NCI-H2081 treated with DMSO at 0.1 percent for 48 hours (cell line): ENCODE measurements at regions not wholly inside any gene's neighbourhood (a gene's known extent, or its start where the extent isn't known, plus 50 kb on each side); places are given as distances from the start of the nearest gene placed in this dataset.
"Not testable (repeated sequence)": the region's sequence is repeated elsewhere in the genome, so short reads cannot be mapped to it uniquely, and the experiment has no call there.

ENCODE experiments used
- DNase-seq: peaks from one replicate; lab custom pipeline; 2025; lab: John Stamatoyannopoulos, UW

DNA sequence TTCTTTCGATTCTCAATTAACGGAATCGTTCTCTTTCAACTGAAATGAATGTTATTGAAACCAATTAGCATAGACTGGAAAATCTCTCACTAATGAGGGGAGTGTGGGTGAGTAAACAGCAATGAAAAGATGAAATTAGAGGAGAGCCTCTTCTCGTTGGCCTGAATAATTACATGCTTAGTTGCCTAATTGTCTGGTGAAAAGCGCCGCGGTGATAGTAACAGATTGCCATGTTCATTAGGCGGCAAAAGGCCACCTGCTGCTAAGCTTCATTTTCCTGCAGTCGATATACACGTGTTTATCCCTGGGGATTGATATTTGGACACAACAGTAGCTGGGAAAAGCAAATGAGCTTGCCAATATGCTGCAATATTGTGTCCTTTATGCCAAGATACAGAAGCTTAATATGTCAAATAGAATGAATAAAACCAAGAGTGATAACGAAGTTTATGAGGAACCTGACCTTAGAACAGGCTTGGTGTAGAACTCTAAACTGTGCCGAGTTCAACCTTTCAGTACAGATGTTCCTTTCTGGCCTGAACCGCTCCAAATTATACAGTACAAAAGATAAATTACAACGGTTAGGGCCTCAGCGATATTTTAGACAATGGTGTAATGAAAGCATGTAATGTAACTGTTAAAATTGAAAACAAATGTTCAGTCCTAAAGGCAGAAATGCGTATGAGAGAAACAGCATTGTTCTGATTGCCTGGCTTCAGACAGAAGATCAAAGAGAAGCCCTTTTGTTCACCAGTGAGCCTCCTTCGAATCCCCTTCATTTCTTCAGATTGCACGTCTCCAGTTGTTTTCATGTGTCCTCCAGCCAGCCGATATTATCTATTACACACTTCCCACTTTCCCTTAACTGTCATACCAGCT lies 185.2 kb downstream of the SHOX2 start:
- DNase-seq = peak; percentile 80

DNA sequence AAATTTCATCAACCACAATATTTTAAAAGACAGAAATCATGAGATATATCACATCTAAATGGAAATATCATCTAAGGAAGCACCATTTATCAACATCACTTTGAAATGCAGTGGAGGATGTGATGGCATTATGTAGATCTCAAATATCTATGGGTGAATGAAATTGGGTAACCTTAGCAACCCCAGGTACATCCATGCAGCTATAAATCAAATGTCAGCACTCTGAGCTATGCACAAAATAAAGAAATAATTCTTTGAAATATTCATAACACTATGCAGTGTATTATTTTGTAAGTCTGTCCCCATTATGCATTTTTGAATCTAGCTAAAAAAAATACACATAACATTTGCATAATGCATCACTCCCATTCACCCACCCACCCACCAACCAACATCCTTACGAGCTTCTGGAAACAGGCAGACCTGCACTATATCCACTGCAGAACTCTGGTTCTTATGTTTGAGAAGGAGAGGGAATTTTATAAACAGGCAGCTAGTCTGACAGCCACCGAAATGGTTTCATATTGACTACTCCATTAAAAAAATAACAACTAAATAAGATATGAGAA lies 186.8 kb downstream of the SHOX2 start:
- DNase-seq = no peak

DNA sequence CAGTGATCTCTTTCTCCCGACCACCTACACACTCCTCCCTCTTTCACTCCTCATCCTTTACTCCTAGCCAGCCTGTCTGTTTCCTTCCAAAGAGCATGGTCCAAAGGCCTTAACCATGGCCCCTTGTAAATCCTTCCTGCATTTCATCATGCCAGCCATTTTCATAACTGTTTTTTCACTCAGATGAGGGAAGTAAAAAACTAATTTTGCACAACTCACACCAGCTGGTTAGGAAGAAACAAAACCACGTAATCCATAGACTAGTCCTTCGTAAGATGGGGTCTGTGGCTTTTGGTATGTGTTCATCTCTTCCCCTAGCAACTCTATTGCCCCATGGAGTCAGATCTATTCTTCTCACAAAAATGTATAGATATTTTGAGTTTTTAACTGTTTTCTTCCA lies 187.8 kb downstream of the SHOX2 start:
- DNase-seq = no peak

DNA sequence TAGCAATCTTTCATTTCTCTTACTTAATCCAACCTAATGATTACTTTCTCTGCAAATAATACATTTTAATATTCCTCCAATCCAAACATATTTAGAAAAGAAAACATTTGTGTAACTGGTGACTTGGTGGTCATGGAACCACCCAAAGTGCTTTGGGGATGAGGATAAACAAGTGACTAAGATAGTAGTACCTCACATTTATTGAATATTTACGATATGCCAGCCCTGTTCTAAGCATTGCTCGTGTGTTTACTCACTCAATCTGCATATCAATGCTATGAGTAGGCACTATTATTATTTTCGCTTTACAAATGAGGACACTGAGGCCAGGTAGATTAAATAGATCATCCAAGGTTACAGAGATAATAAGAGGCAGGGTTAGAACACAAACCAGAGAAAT lies 189.5 kb downstream of the SHOX2 start:
- DNase-seq = no peak

DNA sequence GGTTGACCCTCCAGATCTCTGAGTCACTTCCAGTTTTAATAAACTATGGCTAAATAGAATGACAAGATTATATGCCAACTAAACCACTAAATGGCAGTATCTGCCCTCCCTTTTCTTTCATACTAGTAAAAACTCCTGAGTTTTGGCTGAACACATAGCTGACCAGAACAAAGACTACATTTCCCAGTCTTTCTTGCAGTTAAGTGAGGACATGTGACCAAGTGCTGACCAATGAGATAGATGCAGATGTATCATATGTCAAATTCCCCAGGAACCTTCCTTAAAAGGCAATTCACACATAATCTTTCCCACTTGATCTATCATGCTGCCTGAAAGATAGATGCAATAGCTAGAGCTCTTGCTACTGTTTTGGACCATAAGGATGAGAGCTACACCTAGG lies 191.3 kb downstream of the SHOX2 start:
- no peak for DNase-seq

DNA sequence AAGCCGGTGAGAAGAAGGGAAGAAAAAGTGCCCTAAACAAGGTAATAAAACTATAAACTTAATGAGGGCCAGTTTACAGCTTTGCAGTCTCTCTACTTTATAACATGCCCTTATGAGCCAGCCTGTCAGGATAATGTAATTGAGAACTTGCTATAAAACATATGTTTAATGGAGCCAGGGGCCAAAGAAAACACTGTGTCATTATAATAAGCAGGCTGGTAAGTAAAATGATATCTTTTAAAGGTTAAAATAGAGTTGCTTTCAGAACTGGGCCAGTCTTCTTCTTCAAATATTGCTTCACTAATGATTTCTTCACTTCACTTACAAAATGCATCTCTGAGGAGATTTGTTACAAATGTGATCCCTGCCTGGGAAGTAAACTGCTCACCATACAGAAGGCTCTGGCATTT lies 192.5 kb downstream of the SHOX2 start:
- DNase-seq = no peak

DNA sequence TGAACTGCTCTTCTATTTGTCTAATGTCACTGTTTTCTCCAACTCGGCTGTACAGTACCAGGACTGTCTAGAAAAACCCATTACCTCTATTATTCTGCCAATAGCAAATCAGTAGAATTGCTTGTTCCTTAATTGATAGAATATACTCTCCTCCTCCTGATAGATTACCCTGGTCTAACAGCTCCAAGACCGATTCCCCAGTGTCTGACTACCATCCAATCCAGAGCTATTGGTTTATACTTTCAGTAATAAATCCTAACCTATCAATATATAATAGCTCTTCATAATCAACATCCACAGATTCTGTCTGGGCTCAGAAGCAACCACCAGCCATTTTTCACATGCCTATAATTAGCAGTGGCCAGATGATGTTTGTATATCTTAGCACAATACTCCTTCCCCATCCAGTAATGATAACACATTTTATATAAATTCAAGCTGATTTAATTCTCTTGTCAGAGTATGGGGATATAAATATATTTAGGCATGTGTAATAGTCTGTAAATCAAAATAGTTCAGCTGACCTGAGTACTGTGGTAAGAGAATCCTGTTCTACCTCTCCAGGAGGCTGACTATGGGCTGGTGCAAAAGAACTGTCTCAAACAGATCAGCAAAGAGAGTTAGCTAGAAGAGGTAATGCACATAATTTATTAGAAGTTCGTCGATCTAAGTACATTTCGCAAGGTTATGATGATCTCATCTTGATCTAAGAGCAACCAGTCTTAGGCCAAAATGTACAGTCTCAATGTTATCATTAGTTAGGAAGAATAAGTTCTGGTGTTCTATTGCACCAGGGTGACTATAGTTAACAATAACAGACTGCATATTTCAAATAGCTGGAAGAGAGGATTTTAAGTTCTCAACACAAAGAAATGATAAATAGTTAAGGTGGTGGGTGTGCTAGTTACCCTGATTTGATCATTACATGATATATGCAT lies 193.4 kb downstream of the SHOX2 start:
- no peak for DNase-seq

DNA sequence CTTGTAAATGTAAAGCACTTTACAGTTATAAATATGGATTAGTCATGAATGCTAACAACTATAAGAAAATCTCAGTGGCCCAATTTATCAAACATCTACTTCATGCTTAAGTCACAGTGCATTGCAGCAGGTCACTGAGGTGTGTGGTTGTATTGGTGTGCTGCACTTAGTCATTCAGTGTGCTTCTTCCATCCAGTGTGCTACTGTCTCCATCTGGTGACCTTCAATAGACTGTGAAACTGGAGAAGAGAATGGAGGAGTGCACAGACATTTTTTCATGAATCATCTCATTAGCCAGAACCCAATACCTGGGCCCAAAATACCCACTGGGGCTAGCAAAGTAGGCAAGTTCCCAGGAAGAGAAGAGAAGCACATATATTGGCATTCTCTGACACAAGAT lies 199.6 kb downstream of the SHOX2 start:
- no peak for DNase-seq

DNA sequence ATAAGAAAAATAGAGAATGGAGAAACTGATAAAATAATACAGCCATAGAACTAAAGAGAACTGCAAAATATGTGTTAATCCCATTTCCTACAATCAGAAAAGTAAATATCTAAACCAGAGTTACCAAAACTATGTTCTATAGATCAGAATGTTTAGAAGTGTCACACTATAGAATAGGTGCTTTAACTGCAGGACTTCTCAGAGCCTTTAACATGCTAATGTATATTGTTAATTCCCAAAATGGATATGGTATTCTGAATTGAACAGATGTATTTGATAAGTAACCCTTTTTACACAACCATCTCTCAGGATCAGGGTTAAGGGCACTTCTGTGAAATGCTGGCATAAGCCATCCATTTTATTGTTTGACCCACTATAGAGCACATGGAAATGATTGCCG lies 200.3 kb downstream of the SHOX2 start:
- DNase-seq = no peak

DNA sequence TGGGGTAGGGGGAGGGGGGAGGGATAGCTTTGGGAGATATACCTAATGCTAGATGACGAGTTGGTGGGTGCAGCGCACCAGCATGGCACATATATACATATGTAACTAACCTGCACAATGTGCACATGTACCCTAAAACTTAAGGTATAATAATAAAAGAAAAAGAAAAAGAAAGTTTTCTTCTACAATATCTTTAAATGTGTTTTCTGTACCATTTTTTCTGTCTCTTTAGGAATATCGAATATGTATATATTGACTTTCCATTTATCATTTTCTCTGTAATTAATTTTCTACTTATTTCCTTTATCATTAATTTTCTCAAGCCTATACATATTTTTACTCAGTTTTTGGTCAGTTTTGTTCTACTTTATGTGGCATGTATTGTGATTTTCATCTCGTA lies 203.5 kb downstream of the SHOX2 start:
- not testable (repeated sequence) for DNase-seq

DNA sequence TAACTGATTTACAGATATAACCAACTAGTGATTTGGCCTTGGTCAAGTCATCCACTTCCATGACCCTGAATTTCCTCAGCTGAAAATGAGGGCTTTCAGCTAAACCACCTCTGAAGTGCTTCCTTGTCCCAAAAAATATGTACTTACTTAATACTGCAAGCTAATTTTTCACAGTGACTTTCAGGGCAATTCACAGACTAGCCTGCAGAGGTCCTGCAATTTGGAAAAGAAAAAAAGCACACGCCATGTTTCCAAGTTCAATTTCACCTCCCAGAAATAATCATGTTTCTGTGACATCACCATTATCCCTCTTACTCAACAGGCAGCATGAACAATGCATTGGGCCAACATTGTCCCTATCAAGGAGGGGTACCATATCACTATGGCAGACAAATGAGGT lies 218.2 kb downstream of the SHOX2 start:
- no peak for DNase-seq

DNA sequence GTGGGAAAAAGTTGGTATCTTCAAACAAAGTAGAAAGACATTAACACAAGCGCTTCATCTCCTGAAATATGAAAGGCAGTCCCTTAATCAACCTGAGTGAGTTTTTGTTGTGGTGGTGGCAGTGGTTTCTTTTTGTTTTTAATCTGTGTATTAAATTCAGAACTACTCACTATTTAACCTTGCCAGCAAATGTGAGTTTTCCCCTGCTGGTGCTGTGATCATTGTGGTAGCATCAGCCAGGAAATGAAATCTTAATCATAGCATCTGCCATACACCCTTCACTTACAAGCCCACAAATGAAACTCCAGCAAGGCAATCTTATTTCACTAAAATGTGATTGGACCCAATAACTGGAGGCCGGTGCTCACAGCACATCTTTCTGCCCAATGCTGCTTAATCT lies 229.7 kb downstream of the SHOX2 start:
- no peak for DNase-seq

DNA sequence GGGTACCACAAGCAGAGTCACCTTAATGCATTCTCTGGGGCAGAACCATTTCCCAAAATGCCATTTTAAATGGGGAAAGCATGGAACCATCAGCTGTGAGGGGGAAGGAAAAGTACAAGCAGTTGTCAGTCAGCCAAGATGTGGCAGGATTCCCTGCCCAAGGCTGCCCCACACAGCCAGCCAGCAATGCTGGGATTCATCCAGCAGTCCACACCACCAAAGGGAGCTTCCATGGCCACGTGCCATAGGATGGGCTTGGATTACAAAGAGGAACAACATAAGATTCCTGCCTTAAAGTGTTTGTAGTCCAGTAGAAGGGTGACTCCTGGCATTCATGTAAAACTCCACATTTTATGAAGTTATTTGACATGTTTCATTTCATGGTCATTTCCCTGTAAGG lies 233.3 kb downstream of the SHOX2 start:
- DNase-seq = no peak

DNA sequence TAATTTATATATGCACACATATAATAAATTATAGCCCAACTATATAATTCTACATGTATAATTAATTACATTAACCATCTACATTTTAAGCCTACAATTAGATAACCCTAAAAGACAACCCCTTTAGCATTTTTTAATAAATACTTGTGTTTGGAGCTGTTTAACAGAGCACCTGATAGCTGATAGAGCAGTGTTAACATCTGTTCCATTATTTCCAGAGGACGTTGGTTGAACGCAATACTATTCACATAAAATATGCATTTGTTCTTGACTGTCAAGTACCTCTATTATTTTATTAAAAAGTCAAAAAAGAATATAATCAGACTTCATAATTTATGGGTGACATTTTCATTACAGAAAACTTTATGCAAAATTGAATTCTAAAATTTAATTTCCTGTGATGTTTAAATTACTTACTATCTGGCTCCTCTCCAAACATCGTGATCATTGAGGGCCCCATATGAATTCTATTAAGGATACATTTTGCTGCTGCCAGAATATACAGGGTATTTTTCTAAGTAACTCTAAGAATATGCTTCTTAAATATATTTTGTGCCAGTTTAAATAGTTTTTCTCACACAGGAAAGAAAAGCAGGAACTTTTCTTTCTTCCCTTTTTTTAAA lies 234.3 kb downstream of the SHOX2 start:
- no peak for DNase-seq

DNA sequence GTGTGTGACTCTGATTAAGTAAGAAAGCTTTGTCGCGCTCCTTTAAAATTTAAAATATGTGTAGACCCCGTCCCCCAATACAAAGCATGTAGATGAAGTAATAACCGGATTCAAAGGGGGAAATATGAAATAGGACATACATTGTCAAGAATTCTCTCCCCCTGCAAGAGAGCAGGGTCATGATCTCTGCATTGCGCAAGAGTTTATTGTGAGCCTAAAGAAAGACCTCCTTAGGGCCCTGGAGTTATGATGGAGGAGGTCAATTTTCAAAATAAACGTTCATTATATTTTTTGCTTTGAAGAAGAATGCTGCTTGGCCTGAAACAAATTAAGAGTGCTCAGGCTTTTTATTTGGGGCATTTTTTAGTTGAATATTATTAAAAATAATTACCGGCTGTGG lies 235.0 kb downstream of the SHOX2 start:
- no peak for DNase-seq

DNA sequence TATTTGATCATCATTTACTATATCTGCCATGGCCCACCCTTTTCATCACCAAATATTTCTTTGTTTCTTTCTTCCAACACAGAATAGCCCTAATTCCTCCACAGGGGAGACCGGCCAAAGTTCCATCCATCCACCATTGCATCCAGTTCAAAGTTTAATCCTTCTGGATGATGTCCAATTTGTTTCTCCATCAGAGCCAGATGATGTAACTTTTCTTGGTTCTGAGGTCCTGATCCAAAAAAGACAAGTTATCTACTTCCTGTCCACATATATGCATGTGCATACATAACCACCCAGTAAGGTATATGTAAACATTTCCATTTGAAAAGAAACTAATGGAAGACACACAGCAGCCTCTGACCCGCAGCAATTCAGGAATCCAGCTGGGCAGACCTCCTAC lies 237.3 kb downstream of the SHOX2 start:
- DNase-seq = no peak

DNA sequence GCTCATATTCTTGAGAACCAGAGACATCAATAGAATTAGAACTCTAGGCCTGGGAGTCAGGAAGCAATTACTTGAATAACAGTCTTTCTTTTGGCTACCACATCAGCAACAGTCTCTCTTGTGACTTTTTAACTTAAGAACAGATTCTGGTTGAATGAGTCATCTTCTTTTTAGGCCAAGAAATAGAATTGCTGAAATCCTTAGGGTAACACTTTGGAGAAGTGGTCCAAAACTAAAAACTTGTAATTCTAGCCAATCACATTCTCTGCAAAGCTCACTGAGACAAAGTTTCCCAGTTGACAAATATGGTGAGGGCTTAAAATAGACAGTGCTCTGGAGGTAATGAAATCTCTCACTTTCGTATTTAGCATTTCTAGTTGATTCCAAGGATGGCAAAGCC lies 238.0 kb downstream of the SHOX2 start:
- DNase-seq = no peak

DNA sequence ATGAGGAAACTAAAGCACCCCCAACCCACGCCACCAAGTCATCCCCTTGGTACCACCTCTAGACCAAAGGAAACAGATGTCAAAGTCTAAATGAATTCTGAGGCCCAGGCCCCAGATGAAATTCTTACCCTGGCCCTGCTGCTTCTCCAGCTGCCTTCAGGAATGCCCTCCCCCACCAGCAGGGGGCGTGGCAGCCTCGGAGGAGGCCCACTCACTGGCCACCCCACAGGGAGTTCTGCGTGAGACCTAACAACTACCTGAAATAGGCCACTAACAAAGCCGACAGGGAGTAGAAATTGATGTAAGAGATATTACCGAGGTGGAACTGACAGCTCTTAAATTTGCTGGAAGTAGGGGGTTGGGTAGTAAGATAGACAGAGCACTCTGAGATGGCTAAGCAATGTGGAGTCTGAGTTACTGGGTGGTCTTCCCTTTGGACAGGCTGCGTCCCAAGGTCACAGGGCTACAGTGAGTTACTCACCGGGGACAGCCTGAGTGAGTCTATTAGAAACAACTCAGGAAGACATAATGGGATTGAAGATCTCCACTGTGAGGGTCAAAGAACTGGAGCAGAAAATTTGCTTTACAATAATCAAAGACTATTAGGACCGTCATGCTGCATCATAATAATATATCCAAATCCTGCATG lies 240.7 kb downstream of the SHOX2 start:
- no peak for DNase-seq

DNA sequence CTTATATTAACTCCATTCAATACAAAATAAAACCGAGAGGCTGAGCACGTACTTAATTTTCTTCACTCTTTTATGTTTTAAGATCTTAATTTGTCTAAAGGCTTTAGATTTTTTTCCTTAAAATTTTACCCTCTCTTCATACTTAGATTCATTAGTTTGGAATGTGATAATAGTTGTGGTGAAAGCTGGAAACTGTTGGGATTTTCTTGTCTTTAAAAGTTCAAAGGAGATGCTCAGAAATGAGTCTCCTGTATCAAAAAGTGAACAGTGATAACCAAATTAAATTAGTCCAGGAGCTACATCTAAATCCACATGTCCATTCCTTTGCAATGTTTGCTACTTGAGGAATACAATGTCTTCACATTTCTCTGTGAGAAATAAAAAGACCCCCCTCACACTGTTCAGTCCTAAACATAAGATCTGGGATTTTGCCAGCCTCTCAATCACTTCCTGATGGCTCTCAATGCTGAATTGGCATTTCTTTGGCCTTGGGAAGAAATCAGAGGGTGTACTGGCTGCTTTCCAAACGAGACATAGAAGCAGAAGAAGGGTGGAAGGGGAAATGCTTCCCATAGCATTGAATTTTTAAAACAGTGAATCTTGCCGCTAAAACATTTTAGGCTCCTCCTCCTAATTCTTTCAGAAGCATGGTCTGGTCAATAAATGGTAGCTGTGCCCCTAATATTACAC lies 245.0 kb downstream of the SHOX2 start:
- no peak for DNase-seq

DNA sequence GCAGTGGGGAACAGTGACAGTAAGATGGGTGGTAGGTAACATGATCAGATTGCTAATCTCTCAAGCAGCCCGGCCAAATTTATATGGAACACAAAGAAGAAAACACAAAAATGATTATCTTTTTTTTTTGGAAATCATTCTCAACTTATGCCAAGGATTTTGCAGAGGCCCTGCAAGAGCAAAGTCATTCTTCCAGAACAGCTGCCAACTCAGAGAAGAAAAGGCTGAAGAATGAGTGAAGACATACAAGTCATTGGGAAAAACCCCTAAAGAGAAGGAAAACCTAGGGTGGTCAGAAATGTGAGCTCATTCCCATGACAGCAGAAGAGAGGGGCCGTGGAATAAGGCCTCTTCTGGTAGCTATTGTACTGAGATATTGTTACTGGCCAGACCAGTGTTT lies 246.7 kb downstream of the SHOX2 start:
- no peak for DNase-seq

DNA sequence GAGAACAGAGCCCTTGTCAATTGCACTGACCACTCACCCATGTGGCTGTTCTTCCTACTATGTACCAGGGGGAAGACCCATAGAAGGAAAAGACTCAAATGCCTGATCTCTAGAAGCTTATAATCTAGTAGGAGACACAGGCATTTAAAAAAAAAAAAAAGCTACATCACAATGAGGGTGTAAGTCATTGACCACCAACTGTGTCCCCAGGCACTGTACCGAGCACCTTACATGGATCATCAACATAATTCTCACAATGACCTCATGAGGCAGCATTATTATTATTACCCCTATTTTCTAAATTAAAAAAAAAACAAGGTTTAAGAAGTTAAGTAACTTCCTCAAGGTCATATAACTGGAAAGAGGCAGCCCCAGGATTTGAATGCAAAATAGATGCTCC lies 247.4 kb downstream of the SHOX2 start:
- DNase-seq = no peak
